GM12872 (cell line): ENCODE measurements at regions not wholly inside any gene's neighbourhood (a gene's known extent, or its start where the extent isn't known, plus 50 kb on each side); places are given as distances from the start of the nearest gene placed in this dataset.

Experiments used
- CTCF ChIP-seq: IDR thresholded peaks from 3 replicates; pipeline ENCODE4 v1.5.1; 2011; ENCODE audit warnings: low read depth, mild to moderate bottlenecking, low read length, moderate library complexity; ENCODE audit not compliant: insufficient read depth

GRCh38 chr10:34937643-34938398, 122.7 kb upstream of the PARD3 start:
- 0 out of 3 replicates have a peak, but pooled peaks have one; percentile 19 for TF ChIP-seq CTCF

GRCh38 chr10:34936061-34936460, 121.0 kb upstream of the PARD3 start:
- no peak for TF ChIP-seq CTCF

DNA sequence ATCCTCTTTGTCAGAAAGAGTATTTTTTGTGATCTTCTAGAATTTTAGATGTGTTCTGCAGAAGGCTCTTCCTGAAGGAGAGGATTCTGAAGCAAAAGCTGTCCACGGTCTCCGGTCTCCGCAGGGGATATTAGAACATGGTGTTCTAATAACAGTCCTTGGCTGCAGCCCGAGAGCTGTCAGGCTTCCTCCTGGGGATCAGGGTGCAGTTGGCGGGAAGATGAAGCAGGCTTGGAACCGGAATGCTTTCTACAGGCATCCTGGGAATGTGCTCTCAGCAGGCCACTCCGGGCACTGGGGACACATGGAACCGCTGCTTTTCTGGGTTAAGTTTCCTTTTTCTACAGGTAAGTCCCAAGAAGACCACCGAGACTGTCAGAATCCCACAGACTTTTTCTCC, 118.6 kb upstream of the PARD3 start:
- TF ChIP-seq CTCF = no peak

DNA sequence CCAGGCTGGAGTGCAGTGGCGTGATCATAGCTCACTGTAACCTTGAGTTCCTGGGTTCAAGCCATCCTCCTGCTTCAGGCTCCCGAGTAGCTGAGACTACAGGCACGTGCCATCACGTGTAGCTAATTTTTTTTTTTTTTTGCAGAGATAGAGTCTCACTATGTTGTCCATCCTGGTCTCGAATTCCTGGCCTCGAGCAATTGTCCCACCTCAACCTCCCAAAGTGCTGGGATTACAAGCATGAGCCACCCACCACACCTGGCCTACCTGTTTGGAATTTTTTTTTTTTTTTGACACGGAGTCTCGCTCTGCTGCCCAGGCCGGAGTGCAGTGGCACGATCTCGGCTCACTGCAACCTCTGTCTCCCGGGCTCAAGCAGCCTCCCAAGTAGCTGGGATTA, 117.1 kb upstream of the PARD3 start:
- TF ChIP-seq CTCF = no peak

- TF ChIP-seq CTCF = no peak
These were observed 116.1 kb upstream of the PARD3 start for GRCh38 chr10:34931216-34931615.

- no peak for TF ChIP-seq CTCF
These were observed 107.0 kb upstream of the PARD3 start for GRCh38 chr10:34922138-34922537.

DNA sequence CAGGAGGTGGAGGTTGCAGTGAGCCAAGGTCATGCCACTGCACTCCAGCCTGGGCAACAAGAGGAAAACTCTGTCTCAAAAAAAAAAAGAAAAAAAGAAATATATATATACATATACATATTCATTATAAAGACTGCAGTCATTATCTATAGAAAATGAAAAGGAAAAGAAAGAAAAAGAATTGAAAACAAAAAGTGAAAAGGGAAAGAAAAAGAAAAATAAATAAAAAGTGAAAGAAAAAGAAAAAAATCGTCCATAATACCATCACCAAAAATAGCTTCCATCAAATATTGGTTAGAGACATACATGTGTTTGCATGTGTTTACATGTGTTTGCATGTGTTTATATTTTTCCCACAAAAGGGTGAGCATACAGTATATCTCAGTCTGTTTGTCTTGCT, 105.5 kb upstream of the PARD3 start:
- no peak for TF ChIP-seq CTCF
